CD4-positive, alpha-beta memory T cell (primary cell): ENCODE measurements at regions not wholly inside any gene's neighbourhood (a gene's known extent, or its start where the extent isn't known, plus 50 kb on each side); places are given as distances from the start of the nearest gene placed in this dataset.

Experiments used
- CTCF ChIA-PET: fragments of 350-600 bp; sonication (Branson Sonifier 250); formaldehyde crosslinking; loops from one replicate; lab custom pipeline; 2021; ENCODE audit warnings: inconsistent platforms; ENCODE audit not compliant: partially characterized antibody; lab: Charles Lee
- POLR2A ChIA-PET: fragments of 350-600 bp; sonication (Branson Sonifier 250); formaldehyde crosslinking; loops from one replicate; lab custom pipeline; 2021; ENCODE audit not compliant: partially characterized antibody; lab: Charles Lee
- DNase-seq, 5 donors: peaks; one replicate each; pipeline versions ENCODE4 v3.0.0 to v3.0.0-alpha.2; 2020 to 2022; ENCODE audit warnings: mixed read lengths in 1 of 5
- H3K27ac ChIP-seq: one replicate; pipeline ENCODE4 v1.7.0; 2013; ENCODE audit warnings: low read depth, low read length
- H3K27me3 ChIP-seq: 2 replicates; pipeline ENCODE4 v1.7.0; 2013; ENCODE audit warnings: mild to moderate bottlenecking, low read length, moderate library complexity; ENCODE audit not compliant: insufficient read depth
- H3K36me3 ChIP-seq: 2 replicates; pipeline ENCODE4 v1.7.0; 2013; ENCODE audit warnings: mild to moderate bottlenecking, low read length, moderate library complexity; ENCODE audit not compliant: insufficient read depth
- H3K4me1 ChIP-seq: 2 replicates; pipeline ENCODE4 v1.7.0; 2013; ENCODE audit warnings: mild to moderate bottlenecking, low read length, moderate library complexity; ENCODE audit not compliant: insufficient read depth
- H3K4me3 ChIP-seq, 2 donors: one replicate each; pipeline ENCODE4 v1.7.0; 2013; ENCODE audit warnings: low read length in 2 of 2, mild to moderate bottlenecking in 1 of 2
- H3K9me3 ChIP-seq, 2 donors: one replicate each; pipeline ENCODE4 v1.7.0; 2013; ENCODE audit warnings: low read length in 2 of 2, control low read depth in 1 of 2; ENCODE audit not compliant: control insufficient read depth in 1 of 2
- H3K27ac Mint-ChIP-seq, 7 donors: one replicate each; pipeline ENCODE4 v1.8.0; 2020 to 2021; ENCODE audit warnings: mixed read lengths in 7 of 7, mild to moderate bottlenecking in 6 of 7, inconsistent platforms in 3 of 7, moderate library complexity in 3 of 7
- H3K27me3 Mint-ChIP-seq, 2 donors: one replicate each; pipeline ENCODE4 v1.8.0; 2020 to 2021; ENCODE audit warnings: mixed read lengths in 2 of 2
- H3K36me3 Mint-ChIP-seq, 2 donors: one replicate each; pipeline ENCODE4 v1.8.0; 2020 to 2021; ENCODE audit warnings: mixed read lengths in 2 of 2, inconsistent platforms in 1 of 2, mild to moderate bottlenecking in 1 of 2
- H3K4me1 Mint-ChIP-seq, 4 donors: one replicate each; pipeline ENCODE4 v1.8.0; 2020 to 2021; ENCODE audit warnings: mixed read lengths in 4 of 4, mild to moderate bottlenecking in 1 of 4
- H3K4me3 Mint-ChIP-seq, 8 donors: one replicate each; pipeline ENCODE4 v1.8.0; 2020 to 2021; ENCODE audit warnings: mixed read lengths in 8 of 8, mild to moderate bottlenecking in 7 of 8, moderate library complexity in 6 of 8, inconsistent platforms in 3 of 8
- H3K9me3 Mint-ChIP-seq, 8 donors: one replicate each; pipeline ENCODE4 v1.8.0; 2020 to 2021; ENCODE audit warnings: mixed read lengths in 8 of 8, mild to moderate bottlenecking in 5 of 8, inconsistent platforms in 3 of 8, moderate library complexity in 1 of 8
- intact Hi-C: fragments of 100-400 bp; cut with micrococcal nuclease; formaldehyde crosslinking; loops from one replicate; pipeline ENCODE4 v1.15.1; 2023

DNA sequence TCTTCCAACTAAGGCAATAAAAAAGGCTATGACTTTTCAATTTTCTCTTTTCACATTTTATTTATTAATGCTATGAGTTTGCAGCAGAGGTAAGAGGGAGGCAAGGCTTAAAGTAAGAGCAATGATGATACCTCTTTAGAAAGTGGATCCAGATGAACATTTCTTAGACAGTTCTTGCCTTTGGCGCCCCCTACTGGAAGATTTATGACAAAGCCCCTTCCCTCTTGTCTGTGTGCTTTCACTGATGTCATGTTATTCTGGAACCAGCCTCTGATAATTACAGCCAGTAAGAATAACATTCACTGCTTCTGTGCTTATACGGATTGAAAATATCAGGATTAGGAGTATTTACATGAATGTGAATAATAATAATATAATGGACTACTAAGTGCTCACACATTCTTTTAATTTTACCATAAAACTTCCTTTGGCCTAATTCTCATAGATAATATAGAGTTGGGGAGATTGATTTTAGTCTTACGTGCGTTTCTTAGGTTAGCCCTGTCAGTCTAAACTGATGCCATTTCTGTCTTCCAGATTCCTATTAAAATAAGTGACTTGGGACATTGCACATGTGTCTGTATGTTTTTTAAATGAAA, 1929.9 kb upstream of the SEL1L start:
- DNase-seq: no peak
- H3K4me3 ChIP-seq: no peak overlapping the region
- H3K4me3 Mint-ChIP-seq: no peak overlapping the region
- intact Hi-C loops: no loop called here
- CTCF ChIA-PET: interaction anchor here (0.6 kb wide), 1 partner anchor 1047 kb away, joined by 6 read pairs; no protein-coding TSS in a partner anchor
- H3K27me3 ChIP-seq: no peaks in the 10 kb centered on the region
- H3K27ac Mint-ChIP-seq: no peak overlapping the region
- POLR2A ChIA-PET: no interaction called here
- H3K36me3 Mint-ChIP-seq: no peaks in the 10 kb centered on the region
- no peaks in the 10 kb centered on the region for H3K4me1 Mint-ChIP-seq
- no peaks in the 10 kb centered on the region for H3K4me1 ChIP-seq
- H3K36me3 ChIP-seq: no peaks in the 10 kb centered on the region
- H3K27me3 Mint-ChIP-seq: no peaks in the 10 kb centered on the region
- H3K9me3 Mint-ChIP-seq: peaks cover 0 to 28% (median 14%) of the 10 kb centered on the region in 8 donors
- H3K9me3 ChIP-seq: no peaks in the 10 kb centered on the region
- H3K27ac ChIP-seq: no peak overlapping the region

DNA sequence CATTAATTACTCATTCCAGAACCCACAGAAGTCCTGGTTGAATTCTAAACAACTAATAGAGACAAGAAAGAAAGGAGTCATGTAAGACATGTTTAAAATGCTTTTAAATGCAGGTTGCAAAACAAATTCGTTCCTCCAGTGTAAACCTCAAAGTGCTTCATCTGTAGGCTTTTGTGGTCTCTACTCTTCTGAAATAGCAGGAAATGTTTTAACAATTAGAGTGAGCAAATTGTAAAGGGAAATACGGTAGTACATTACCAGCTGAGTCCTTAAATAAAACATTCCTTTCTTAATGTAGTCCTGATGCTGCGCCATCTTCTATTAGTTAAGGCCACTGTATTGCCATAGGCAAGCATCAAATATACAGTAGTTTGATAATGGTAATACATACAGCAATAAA, 1934.2 kb upstream of the SEL1L start:
- H3K4me1 ChIP-seq: no peaks in the 10 kb centered on the region
- H3K27ac Mint-ChIP-seq: no peak overlapping the region
- H3K36me3 Mint-ChIP-seq: peaks cover 0 to 2% of the 10 kb centered on the region in 2 donors
- no peaks in the 10 kb centered on the region for H3K36me3 ChIP-seq
- no peak overlapping the region for H3K4me3 ChIP-seq
- no peaks in the 10 kb centered on the region for H3K27me3 Mint-ChIP-seq
- H3K4me3 Mint-ChIP-seq: no peak overlapping the region
- DNase-seq: no peak
- no peak overlapping the region for H3K27ac ChIP-seq
- H3K27me3 ChIP-seq: no peaks in the 10 kb centered on the region
- H3K9me3 ChIP-seq: no peaks in the 10 kb centered on the region
- intact Hi-C loops: no loop called here
- POLR2A ChIA-PET: no interaction called here
- CTCF ChIA-PET: no interaction called here
- H3K4me1 Mint-ChIP-seq: no peaks in the 10 kb centered on the region
- peaks cover 0 to 23% (median 7%) of the 10 kb centered on the region in 8 donors for H3K9me3 Mint-ChIP-seq

DNA sequence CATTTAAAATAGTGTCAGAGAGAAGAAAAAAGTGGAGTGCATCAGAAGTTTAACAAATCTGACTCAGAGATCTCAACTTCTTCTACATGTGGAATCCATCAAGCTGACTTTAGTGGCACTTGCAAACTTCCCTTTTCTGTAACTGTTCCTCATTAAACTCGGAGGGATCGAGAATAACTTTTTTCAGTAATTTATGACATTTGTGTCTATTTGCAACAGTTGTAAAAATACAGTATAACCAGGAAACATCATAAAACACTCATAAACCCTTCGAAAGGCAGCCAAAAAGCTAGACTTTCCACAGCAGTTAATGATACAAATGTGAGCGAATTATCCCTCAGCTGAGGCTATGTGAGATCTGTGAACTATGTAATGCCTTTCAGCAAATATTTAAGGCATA, 1936.8 kb upstream of the SEL1L start:
- H3K4me3 Mint-ChIP-seq: no peak overlapping the region
- no peak overlapping the region for H3K27ac Mint-ChIP-seq
- ChIA-PET CTCF (no interaction called here), POLR2A (no interaction called here)
- H3K9me3 Mint-ChIP-seq: peaks cover 0 to 20% (median 10%) of the 10 kb centered on the region in 8 donors
- DNase-seq: no peak
- no peaks in the 10 kb centered on the region for H3K4me1 ChIP-seq
- no peaks in the 10 kb centered on the region for H3K36me3 ChIP-seq
- peaks cover 0 to 3% of the 10 kb centered on the region in 2 donors for H3K9me3 ChIP-seq
- H3K4me3 ChIP-seq: no peak overlapping the region
- no peaks in the 10 kb centered on the region for H3K27me3 Mint-ChIP-seq
- H3K36me3 Mint-ChIP-seq: peaks cover 0 to 2% of the 10 kb centered on the region in 2 donors
- no peaks in the 10 kb centered on the region for H3K4me1 Mint-ChIP-seq
- H3K27ac ChIP-seq: no peak overlapping the region
- intact Hi-C loops: no loop called here
- H3K27me3 ChIP-seq: no peaks in the 10 kb centered on the region

DNA sequence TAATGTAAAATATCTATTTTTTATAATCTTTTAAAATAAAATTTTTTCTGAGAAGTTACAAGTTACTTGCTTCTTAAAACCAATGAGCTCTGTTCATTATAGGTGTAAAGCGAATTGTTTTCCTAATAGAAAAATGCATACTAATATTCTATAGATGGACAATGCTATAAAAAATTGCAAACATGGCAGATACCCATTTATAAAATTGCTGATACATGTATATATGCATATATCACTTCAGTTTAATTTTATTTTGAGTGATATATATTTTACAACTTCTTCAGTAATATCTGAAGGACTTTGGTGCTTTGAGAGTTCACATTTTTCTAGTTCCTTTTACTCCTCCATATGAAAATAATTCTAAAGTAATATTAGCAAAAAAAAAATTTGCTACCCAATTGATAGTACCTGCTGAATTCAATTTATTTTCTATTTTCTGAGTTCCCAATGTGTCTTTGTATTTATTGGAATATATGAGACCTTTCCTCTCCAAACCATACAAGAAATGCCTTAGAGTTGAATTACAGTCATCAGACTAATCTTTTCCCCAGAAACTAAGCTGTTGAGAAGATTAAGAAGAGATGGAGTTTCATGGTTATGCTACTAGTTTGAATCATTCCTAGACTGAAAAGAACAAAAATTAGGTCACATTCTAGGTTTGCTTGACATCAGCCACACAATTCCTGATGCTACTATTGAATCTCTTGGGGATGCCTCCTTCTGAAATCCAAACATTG, 1937.5 kb upstream of the SEL1L start:
- intact Hi-C loops: no loop called here
- Histone ChIP-seq H3K27me3 (no peaks in the 10 kb centered on the region), H3K27ac (no peak overlapping the region), H3K4me3 (no peak overlapping the region), H3K4me1 (no peaks in the 10 kb centered on the region), H3K9me3 (peaks cover 0 to 3% of the 10 kb centered on the region in 2 donors), H3K36me3 (no peaks in the 10 kb centered on the region)
- peaks cover 0 to 2% of the 10 kb centered on the region in 2 donors for H3K36me3 Mint-ChIP-seq
- POLR2A ChIA-PET: no interaction called here
- CTCF ChIA-PET: no interaction called here
- H3K4me3 Mint-ChIP-seq: no peak overlapping the region
- no peaks in the 10 kb centered on the region for H3K27me3 Mint-ChIP-seq
- DNase-seq: no peak
- H3K9me3 Mint-ChIP-seq: peaks cover 0 to 20% (median 12%) of the 10 kb centered on the region in 8 donors
- H3K27ac Mint-ChIP-seq: no peak overlapping the region
- H3K4me1 Mint-ChIP-seq: no peaks in the 10 kb centered on the region

DNA sequence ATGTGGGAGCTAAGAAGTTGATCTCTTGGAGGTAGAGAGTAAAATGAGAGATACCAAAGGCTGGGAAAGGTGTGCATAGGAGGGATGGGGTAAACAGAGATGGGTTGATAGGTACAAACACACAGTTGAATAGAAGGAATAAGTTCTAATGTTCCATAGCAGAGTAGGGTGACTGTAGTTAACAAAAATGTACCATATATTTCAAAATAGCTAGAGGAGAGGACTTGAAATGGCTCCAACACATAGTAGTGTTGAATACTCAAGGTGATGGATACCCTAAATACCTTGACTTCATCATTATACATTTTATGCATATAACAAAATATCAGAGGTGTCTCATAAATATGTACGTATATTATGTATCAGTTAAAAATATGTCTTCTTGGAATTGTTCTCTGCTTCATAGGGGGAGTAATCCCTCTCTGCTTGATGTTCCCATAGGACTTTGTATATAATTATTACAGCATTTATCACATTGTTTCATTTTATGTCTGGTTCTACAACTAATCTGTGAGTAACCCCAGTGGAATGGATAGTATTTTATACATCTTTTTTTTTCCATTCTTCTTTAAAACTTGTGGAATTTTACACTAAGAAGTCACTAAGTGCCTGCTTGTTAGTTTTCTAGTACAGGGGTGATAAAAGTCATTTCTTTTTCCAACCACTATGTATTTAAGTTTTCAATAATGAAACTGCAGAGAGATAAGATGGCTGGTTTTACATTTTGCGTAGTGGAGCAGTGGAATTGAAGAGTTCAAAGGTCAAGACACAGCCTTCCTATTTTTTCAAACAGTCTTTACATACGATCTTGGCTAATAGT, 1940.0 kb upstream of the SEL1L start:
- Mint-ChIP-seq H3K9me3 (peaks cover 0 to 19% (median 10%) of the 10 kb centered on the region in 8 donors), H3K4me1 (no peaks in the 10 kb centered on the region), H3K27me3 (no peaks in the 10 kb centered on the region), H3K27ac (no peak overlapping the region), H3K4me3 (no peak overlapping the region), H3K36me3 (peaks cover 0 to 2% of the 10 kb centered on the region in 2 donors)
- intact Hi-C loops: no loop called here
- Histone ChIP-seq H3K27ac (no peak overlapping the region), H3K36me3 (no peaks in the 10 kb centered on the region), H3K27me3 (no peaks in the 10 kb centered on the region), H3K4me3 (no peak overlapping the region), H3K4me1 (no peaks in the 10 kb centered on the region), H3K9me3 (peaks cover 0 to 3% of the 10 kb centered on the region in 2 donors)
- ChIA-PET POLR2A (no interaction called here), CTCF (no interaction called here)
- no peak for DNase-seq

DNA sequence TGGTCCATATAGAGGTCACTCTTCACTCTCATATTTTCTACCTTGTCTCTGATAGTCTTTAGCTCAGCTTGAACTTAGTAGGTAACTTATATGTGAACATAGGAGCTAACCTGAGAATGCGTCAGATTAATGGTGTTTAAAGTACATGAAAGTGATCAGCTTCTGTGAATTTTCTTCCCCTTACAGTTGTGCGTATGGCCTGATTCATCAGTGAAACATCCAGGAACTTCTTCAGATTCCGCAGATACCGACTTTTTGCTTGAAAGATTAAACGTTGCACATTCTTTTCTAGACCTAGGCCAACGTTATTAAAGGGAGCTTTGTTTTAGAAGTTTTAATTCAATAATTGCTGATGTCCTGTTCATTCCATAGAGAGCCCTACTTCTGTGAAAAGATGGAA, 1945.1 kb upstream of the SEL1L start:
- no peaks in the 10 kb centered on the region for H3K36me3 ChIP-seq

DNA sequence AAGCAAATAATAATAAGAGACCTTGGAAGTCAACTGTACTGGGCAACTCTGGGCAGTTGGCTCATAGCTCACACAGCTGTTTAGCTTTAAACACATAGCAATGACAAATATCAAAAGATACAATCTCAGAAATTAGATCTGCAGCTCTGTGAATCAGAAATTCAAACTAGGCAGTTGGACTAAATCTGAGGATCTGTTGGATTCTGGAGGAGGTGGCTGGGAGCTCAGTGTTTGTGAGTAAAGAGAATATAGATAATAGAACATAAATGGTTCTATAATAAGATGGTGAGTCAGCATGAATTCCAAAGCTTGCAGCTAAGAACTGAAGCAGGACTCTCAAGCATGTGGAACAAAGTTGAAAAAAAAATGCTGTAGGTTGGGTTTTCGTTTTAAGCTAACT, 1949.4 kb upstream of the SEL1L start:
- Histone ChIP-seq H3K4me1 (no peaks in the 10 kb centered on the region), H3K4me3 (no peak overlapping the region), H3K36me3 (no peaks in the 10 kb centered on the region), H3K9me3 (no peaks in the 10 kb centered on the region), H3K27ac (no peak overlapping the region), H3K27me3 (no peaks in the 10 kb centered on the region)
- Mint-ChIP-seq H3K4me1 (no peaks in the 10 kb centered on the region), H3K27me3 (no peaks in the 10 kb centered on the region), H3K9me3 (peaks cover 2 to 28% (median 15%) of the 10 kb centered on the region in 8 donors), H3K4me3 (no peak overlapping the region), H3K27ac (no peak overlapping the region), H3K36me3 (no peaks in the 10 kb centered on the region)
- ChIA-PET POLR2A (no interaction called here), CTCF (interaction anchor here (1.1 kb wide), 1 partner anchor 10 kb away, joined by 3 read pairs; no protein-coding TSS in a partner anchor)
- intact Hi-C loops: no loop called here
- no peak for DNase-seq

More for the DNA sequence above, 1945.1 kb upstream of the SEL1L start:
- H3K4me3 Mint-ChIP-seq: no peak overlapping the region
- peaks cover 0 to 23% (median 15%) of the 10 kb centered on the region in 8 donors for H3K9me3 Mint-ChIP-seq
- H3K27ac ChIP-seq: no peak overlapping the region
- intact Hi-C loops: no loop called here
- H3K36me3 Mint-ChIP-seq: no peaks in the 10 kb centered on the region
- H3K4me1 Mint-ChIP-seq: no peaks in the 10 kb centered on the region
- POLR2A ChIA-PET: no interaction called here
- no peaks in the 10 kb centered on the region for H3K27me3 ChIP-seq
- H3K4me1 ChIP-seq: no peaks in the 10 kb centered on the region
- H3K27ac Mint-ChIP-seq: no peak overlapping the region
- no peaks in the 10 kb centered on the region for H3K27me3 Mint-ChIP-seq
- no peak overlapping the region for H3K4me3 ChIP-seq
- no peak for DNase-seq
- CTCF ChIA-PET: no interaction called here
- no peaks in the 10 kb centered on the region for H3K9me3 ChIP-seq
